Fibroblast of lung (primary cell): ENCODE measurements at regions not wholly inside any gene's neighbourhood (a gene's known extent, or its start where the extent isn't known, plus 50 kb on each side); places are given as distances from the start of the nearest gene placed in this dataset.

Experiments
- DNase-seq, 2 donors: peaks; one replicate each; pipeline versions ENCODE4 v3.0.0 to v3.0.0-alpha.2; 2010; ENCODE audit warnings: low read depth in 2 of 2
- H2AFZ ChIP-seq: 2 replicates; pipeline ENCODE4 v1.5.1; 2012; ENCODE audit warnings: low read length, control low read depth, inconsistent platforms
- H3K27ac ChIP-seq: 2 replicates; pipeline ENCODE4 v1.5.1; 2011; ENCODE audit warnings: low read length, control low read depth; ENCODE audit not compliant: insufficient read depth
- H3K27me3 ChIP-seq: 2 replicates; pipeline ENCODE4 v1.5.1; 2011; ENCODE audit warnings: mild to moderate bottlenecking, low read length; ENCODE audit not compliant: control insufficient read depth, insufficient read depth
- H3K36me3 ChIP-seq: 2 replicates; pipeline ENCODE4 v1.5.1; 2011; ENCODE audit warnings: low read length; ENCODE audit not compliant: control insufficient read depth, insufficient read depth
- H3K4me1 ChIP-seq: 2 replicates; pipeline ENCODE4 v1.5.1; 2011; ENCODE audit warnings: low read length; ENCODE audit not compliant: control insufficient read depth, insufficient read depth; ENCODE audit errors: extremely low read depth
- H3K4me2 ChIP-seq: 2 replicates; pipeline ENCODE4 v1.5.1; 2011; ENCODE audit warnings: low read length, control low read depth; ENCODE audit not compliant: insufficient read depth; ENCODE audit errors: extremely low read depth
- H3K4me3 ChIP-seq, 4 experiments: fragments of 200-600 bp in 1 of 4; sonication (generic) in 1 of 4; replicated peaks in 1 of 4; 2 replicates each; pipeline ENCODE4 v1.5.1; 2011 to 2016; ENCODE audit warnings: low read length in 4 of 4, low read depth in 3 of 4, mild to moderate bottlenecking in 3 of 4, control low read depth in 2 of 4, inconsistent platforms in 1 of 4, mixed read lengths in 1 of 4; ENCODE audit not compliant: insufficient read depth in 1 of 4; ENCODE audit errors: control extremely low read depth in 1 of 4
- H3K79me2 ChIP-seq: 2 replicates; pipeline ENCODE4 v1.5.1; 2012; ENCODE audit warnings: mild to moderate bottlenecking, low read length, inconsistent platforms; ENCODE audit not compliant: control insufficient read depth, insufficient read depth
- H3K9ac ChIP-seq: 2 replicates; pipeline ENCODE4 v1.5.1; 2011; ENCODE audit warnings: mild to moderate bottlenecking, low read length, control low read depth; ENCODE audit not compliant: insufficient read depth
- H3K9me3 ChIP-seq: 2 replicates; pipeline ENCODE4 v1.5.1; 2012; ENCODE audit warnings: low read depth, low read length; ENCODE audit not compliant: control insufficient read depth, insufficient read depth
- H4K20me1 ChIP-seq: 2 replicates; pipeline ENCODE4 v1.5.1; 2011; ENCODE audit warnings: low read length; ENCODE audit not compliant: control insufficient read depth, insufficient read depth; ENCODE audit errors: extremely low read depth
- CTCF ChIP-seq, 2 donors: IDR thresholded peaks in 1 of 2; conservative IDR thresholded peaks in 1 of 2; 1 replicate in 1 of 2; 2 replicates in 1 of 2; pipeline ENCODE4 v1.5.1; 2011 to 2012; ENCODE audit warnings: low read length in 2 of 2, control low read depth in 1 of 2, inconsistent platforms in 1 of 2, low read depth in 1 of 2, mild to moderate bottlenecking in 1 of 2
- EZH2 ChIP-seq: IDR thresholded peaks from 2 replicates; pipeline ENCODE4 v1.5.1; 2012; ENCODE audit warnings: low read length, control low read depth, mild to moderate bottlenecking; ENCODE audit errors: missing control alignments

- Histone ChIP-seq H3K4me1 (no peaks in the 10 kb centered on the region), H3K9ac (no peak overlapping the region), H3K27me3 (no peaks in the 10 kb centered on the region), H3K9me3 (no peaks in the 10 kb centered on the region), H2AFZ (no peak overlapping the region), H3K4me3 (no peak overlapping the region), H3K79me2 (no peaks in the 10 kb centered on the region), H4K20me1 (no peaks in the 10 kb centered on the region), H3K36me3 (no peaks in the 10 kb centered on the region), H3K4me2 (no peak overlapping the region), H3K27ac (no peak overlapping the region)
- no peak for TF ChIP-seq EZH2
- peak in 1 of 2 donors; percentile 27 for DNase-seq
These were observed 65.6 kb upstream of the PGM2 start for GRCh38 chr4:37760840-37761239.

DNA sequence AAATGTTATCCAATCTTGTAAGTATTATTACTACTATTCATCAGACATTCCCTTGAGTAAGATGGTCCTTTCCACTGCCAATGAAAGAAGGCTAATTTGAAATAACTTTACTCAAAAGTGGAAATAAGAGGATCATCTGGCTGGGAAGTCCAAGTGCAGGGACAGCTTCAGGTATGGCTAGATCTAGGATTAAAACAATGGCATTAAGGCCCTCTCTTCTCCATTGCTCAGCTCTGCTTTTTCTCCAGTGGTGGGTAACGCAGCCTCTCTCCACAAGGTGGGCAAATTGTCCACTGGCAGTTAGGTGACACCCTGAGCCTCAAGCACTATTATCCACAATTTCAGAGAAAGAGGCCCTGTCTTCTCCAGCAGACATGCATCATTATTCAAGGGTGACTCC, 66.7 kb upstream of the PGM2 start:
- Histone ChIP-seq H2AFZ (no peak overlapping the region), H3K36me3 (no peaks in the 10 kb centered on the region), H3K27ac (no peak overlapping the region), H3K27me3 (no peaks in the 10 kb centered on the region), H3K9me3 (no peaks in the 10 kb centered on the region), H3K4me1 (no peaks in the 10 kb centered on the region), H3K4me3 (no peak overlapping the region), H4K20me1 (no peaks in the 10 kb centered on the region), H3K79me2 (no peaks in the 10 kb centered on the region), H3K9ac (no peak overlapping the region), H3K4me2 (no peak overlapping the region)
- no peak for DNase-seq
- TF ChIP-seq CTCF (conservative IDR thresholded peaks at IDR 0.05 in 1 of 2, IDR thresholded peaks at IDR 0.05 in 1 of 2; ENCODE audit: low read depth in 1 of 2, low read length in 2 of 2), result no peak
- no peak for TF ChIP-seq EZH2

DNA sequence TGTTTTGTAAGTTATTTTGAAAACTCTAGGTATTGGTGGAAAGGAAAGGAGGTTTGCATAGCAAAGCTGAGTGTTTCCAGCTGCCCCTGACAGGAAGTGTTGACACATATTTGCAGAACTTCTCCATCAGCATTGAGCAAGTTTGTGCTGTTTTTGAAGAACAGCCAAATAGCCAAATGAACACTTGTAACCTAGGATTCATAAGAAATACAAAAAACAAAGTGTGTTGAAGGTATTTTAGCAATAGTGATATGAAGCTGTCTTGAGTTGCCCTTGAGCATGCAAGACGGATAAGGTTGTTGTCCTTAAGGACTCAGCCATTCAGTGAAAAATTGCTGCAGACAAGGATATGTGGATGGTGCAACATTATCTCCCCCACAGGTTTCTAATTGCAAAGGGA, 68.3 kb upstream of the PGM2 start:
- H3K79me2 ChIP-seq, result no peaks in the 10 kb centered on the region
- H2AFZ ChIP-seq, result no peak overlapping the region
- no peak for TF ChIP-seq EZH2
- TF ChIP-seq CTCF (conservative IDR thresholded peaks at IDR 0.05 in 1 of 2, IDR thresholded peaks at IDR 0.05 in 1 of 2; ENCODE audit: low read depth in 1 of 2, low read length in 2 of 2), result no peak
- H3K27me3 ChIP-seq, result no peaks in the 10 kb centered on the region
- no peaks in the 10 kb centered on the region for H3K36me3 ChIP-seq
- no peaks in the 10 kb centered on the region for H3K9me3 ChIP-seq
- DNase-seq, result peak; percentile 59 to 79
- H4K20me1 ChIP-seq, result no peaks in the 10 kb centered on the region
- no peak overlapping the region for H3K4me2 ChIP-seq
- H3K4me1 ChIP-seq, result no peaks in the 10 kb centered on the region
- no peak overlapping the region for H3K9ac ChIP-seq
- no peak overlapping the region for H3K4me3 ChIP-seq
- no peak overlapping the region for H3K27ac ChIP-seq
